ENCODE measurements at regions not wholly inside any gene's neighbourhood (a gene's known extent, or its start where the extent isn't known, plus 50 kb on each side); places are given as distances from the start of the nearest gene placed in this dataset.
"Not testable (repeated sequence)": the region's sequence is repeated elsewhere in the genome, so short reads cannot be mapped to it uniquely, and the experiment has no call there.

- in situ Hi-C loops (cut with HindIII; ENCODE audit: low sequenced_read_pairs): no loop called here
These were observed 102.7 kb upstream of the CARMIL1 start for GRCh38 chr6:25176466-25176865.

- in situ Hi-C loops (cut with HindIII; ENCODE audit: low sequenced_read_pairs): no loop called here
These were observed 101.6 kb upstream of the CARMIL1 start for GRCh38 chr6:25177500-25178028.

GRCh38 chr6:25178336-25179035 is 100.7 kb upstream of the CARMIL1 start:
- in situ Hi-C loops (cut with HindIII; ENCODE audit: low sequenced_read_pairs): no loop called here

GRCh38 chr6:25179051-25179778 is 100.0 kb upstream of the CARMIL1 start:
- in situ Hi-C loops (cut with HindIII; ENCODE audit: low sequenced_read_pairs): no loop called here

GRCh38 chr6:25180630-25181349 is 98.4 kb upstream of the CARMIL1 start:
- in situ Hi-C loops (cut with HindIII; ENCODE audit: low sequenced_read_pairs): no loop called here

GRCh38 chr6:25181350-25181724 is 97.8 kb upstream of the CARMIL1 start:
- in situ Hi-C loops (cut with HindIII; ENCODE audit: low sequenced_read_pairs): no loop called here

- in situ Hi-C loops (cut with HindIII; ENCODE audit: low sequenced_read_pairs): no loop called here
These were observed 97.3 kb upstream of the CARMIL1 start for GRCh38 chr6:25181923-25182322.

- in situ Hi-C loops (cut with HindIII; ENCODE audit: low sequenced_read_pairs): no loop called here
These were observed 92.3 kb upstream of the CARMIL1 start for GRCh38 chr6:25186919-25187318.

GRCh38 chr6:25188232-25188631 is 90.9 kb upstream of the CARMIL1 start:
- in situ Hi-C loops (cut with HindIII; ENCODE audit: low sequenced_read_pairs): no loop called here

GRCh38 chr6:25192590-25193459 is 86.3 kb upstream of the CARMIL1 start:
- in situ Hi-C loops (cut with HindIII; ENCODE audit: low sequenced_read_pairs): no loop called here

- in situ Hi-C loops (cut with HindIII; ENCODE audit: low sequenced_read_pairs): no loop called here
These were observed 85.6 kb upstream of the CARMIL1 start for GRCh38 chr6:25193460-25194171.

- in situ Hi-C loops (cut with HindIII; ENCODE audit: low sequenced_read_pairs): no loop called here
These were observed 84.9 kb upstream of the CARMIL1 start for GRCh38 chr6:25194172-25194678.

- in situ Hi-C loops (cut with HindIII; ENCODE audit: low sequenced_read_pairs): no loop called here
These were observed 82.7 kb upstream of the CARMIL1 start for GRCh38 chr6:25196464-25196863.

- in situ Hi-C loops (cut with HindIII; ENCODE audit: low sequenced_read_pairs): no loop called here
These were observed 82.1 kb upstream of the CARMIL1 start for GRCh38 chr6:25197111-25197510.

GRCh38 chr6:25199544-25199943 is 79.6 kb upstream of the CARMIL1 start:
- in situ Hi-C loops (cut with HindIII; ENCODE audit: low sequenced_read_pairs): no loop called here

GRCh38 chr6:25202504-25202903 is 76.7 kb upstream of the CARMIL1 start:
- in situ Hi-C loops (cut with HindIII; ENCODE audit: low sequenced_read_pairs): no loop called here

- in situ Hi-C loops (cut with HindIII; ENCODE audit: low sequenced_read_pairs): no loop called here
These were observed 73.5 kb upstream of the CARMIL1 start for GRCh38 chr6:25205629-25206028.

- in situ Hi-C loops (cut with HindIII; ENCODE audit: low sequenced_read_pairs): not testable (repeated sequence)
These were observed 71.6 kb upstream of the CARMIL1 start for GRCh38 chr6:25207453-25208155.

GRCh38 chr6:25215881-25216280 is 63.3 kb upstream of the CARMIL1 start:
- in situ Hi-C loops (cut with HindIII; ENCODE audit: low sequenced_read_pairs): no loop called here
